ENCODE measurements at regions not wholly inside any gene's neighbourhood (a gene's known extent, or its start where the extent isn't known, plus 50 kb on each side); places are given as distances from the start of the nearest gene placed in this dataset.

DNA sequence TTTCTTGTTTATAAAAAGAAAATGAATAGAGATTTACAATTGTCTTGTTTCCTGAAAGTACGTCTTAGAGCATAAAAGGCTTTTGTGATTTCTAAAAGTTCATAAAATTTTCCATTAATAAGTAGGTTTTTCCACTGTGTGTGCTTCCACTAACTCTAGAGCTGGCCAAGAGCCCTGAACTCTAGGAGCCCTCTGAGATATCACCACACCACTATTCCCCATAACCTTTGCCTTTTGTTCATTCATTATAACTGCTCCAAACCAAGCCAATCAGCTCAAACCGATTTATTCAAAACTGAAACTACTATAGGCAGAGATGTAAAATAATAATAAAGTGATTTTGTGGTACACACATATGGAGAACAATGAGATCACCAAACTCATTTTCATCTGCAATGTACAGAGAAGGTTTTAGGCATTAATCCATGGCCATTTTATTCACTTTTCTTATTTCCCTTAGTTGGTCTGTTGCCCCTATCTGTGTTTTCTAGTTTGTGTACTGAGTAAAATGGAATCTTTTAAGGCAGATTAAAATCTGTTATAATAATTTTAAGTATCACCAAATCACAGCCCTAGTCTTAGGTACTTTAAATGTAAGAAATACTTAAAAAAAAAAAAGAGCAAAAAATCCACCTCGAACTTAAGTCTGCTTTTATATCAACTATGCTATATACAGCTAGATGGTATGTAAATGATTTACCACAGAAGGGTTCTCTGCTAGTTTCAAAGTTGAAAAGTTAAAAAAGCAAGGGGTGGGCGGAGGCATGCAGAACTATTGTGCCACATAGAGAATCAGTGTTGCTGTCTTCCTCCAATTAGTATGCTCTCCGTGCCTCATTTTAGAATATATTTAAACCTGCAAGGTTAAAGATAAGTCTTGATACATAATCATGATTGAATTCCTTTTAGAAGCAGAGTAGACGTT, 311.3 kb downstream of the KLF12 start:
- CTCF ChIA-PET = no interaction called here
- H2AFZ ChIP-seq (ENCODE audit: low read depth, low read length, poor library complexity, severe bottlenecking) = no peak overlapping the region
- no peak overlapping the region for H3K4me3 ChIP-seq (replicated peaks in 1 of 2; ENCODE audit: low read depth in 1 of 2, low read length in 2 of 2)
- H3K9me3 ChIP-seq (ENCODE audit: control insufficient read depth in 1 of 2, insufficient read depth in 1 of 2, low read depth in 1 of 2, low read length in 2 of 2) = no peaks in the 10 kb centered on the region
- no peak overlapping the region for H3K27ac ChIP-seq (ENCODE audit: low read depth, low read length)
- H3K27me3 ChIP-seq (ENCODE audit: insufficient read depth, low read length) = no peaks in the 10 kb centered on the region
- DNase-seq (ENCODE audit: low read depth, low spot score) (no peak), ATAC-seq (no peak)
- no TSS peak for BruUV-seq (replicated peaks)
- no peaks in the 10 kb centered on the region for H3K4me1 ChIP-seq (ENCODE audit: control insufficient read depth in 1 of 2, insufficient read depth in 2 of 2, low read length in 2 of 2)
- RAD21 ChIA-PET (ENCODE audit: low non-redundant PET in 1 of 2, low total read pairs in 2 of 2, uncharacterized antibody in 2 of 2, unreplicated experiment in 2 of 2) = no interaction called here
- H3K9me2 ChIP-seq (ENCODE audit: insufficient read depth) = 0 out of 2 replicates have a peak, but pooled peaks cover 5% of the 10 kb centered on the region
- TF ChIP-seq ZNF274 (IDR thresholded peaks at IDR 0.05; ENCODE audit: low read depth, low read length) = no peak
- TF ChIP-seq, protein P1, sequence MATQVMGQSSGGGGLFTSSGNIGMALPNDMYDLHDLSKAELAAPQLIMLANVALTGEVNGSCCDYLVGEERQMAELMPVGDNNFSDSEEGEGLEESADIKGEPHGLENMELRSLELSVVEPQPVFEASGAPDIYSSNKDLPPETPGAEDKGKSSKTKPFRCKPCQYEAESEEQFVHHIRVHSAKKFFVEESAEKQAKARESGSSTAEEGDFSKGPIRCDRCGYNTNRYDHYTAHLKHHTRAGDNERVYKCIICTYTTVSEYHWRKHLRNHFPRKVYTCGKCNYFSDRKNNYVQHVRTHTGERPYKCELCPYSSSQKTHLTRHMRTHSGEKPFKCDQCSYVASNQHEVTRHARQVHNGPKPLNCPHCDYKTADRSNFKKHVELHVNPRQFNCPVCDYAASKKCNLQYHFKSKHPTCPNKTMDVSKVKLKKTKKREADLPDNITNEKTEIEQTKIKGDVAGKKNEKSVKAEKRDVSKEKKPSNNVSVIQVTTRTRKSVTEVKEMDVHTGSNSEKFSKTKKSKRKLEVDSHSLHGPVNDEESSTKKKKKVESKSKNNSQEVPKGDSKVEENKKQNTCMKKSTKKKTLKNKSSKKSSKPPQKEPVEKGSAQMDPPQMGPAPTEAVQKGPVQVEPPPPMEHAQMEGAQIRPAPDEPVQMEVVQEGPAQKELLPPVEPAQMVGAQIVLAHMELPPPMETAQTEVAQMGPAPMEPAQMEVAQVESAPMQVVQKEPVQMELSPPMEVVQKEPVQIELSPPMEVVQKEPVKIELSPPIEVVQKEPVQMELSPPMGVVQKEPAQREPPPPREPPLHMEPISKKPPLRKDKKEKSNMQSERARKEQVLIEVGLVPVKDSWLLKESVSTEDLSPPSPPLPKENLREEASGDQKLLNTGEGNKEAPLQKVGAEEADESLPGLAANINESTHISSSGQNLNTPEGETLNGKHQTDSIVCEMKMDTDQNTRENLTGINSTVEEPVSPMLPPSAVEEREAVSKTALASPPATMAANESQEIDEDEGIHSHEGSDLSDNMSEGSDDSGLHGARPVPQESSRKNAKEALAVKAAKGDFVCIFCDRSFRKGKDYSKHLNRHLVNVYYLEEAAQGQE (IDR thresholded peaks at IDR 0.05; ENCODE audit: low read depth) = no peak
- TF ChIP-seq, protein P2, sequence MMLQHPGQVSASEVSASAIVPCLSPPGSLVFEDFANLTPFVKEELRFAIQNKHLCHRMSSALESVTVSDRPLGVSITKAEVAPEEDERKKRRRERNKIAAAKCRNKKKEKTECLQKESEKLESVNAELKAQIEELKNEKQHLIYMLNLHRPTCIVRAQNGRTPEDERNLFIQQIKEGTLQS (IDR thresholded peaks at IDR 0.05) = no peak
- no peak for TF ChIP-seq SP1 (IDR thresholded peaks at IDR 0.05; ENCODE audit: low read depth)
- TF ChIP-seq EZH2phosphoT487 (IDR thresholded peaks at IDR 0.05; ENCODE audit: borderline replicate concordance) = no peak
- TF ChIP-seq CEBPB (IDR thresholded peaks at IDR 0.05; ENCODE audit: low read depth) = no peak
- TF ChIP-seq, protein P3, sequence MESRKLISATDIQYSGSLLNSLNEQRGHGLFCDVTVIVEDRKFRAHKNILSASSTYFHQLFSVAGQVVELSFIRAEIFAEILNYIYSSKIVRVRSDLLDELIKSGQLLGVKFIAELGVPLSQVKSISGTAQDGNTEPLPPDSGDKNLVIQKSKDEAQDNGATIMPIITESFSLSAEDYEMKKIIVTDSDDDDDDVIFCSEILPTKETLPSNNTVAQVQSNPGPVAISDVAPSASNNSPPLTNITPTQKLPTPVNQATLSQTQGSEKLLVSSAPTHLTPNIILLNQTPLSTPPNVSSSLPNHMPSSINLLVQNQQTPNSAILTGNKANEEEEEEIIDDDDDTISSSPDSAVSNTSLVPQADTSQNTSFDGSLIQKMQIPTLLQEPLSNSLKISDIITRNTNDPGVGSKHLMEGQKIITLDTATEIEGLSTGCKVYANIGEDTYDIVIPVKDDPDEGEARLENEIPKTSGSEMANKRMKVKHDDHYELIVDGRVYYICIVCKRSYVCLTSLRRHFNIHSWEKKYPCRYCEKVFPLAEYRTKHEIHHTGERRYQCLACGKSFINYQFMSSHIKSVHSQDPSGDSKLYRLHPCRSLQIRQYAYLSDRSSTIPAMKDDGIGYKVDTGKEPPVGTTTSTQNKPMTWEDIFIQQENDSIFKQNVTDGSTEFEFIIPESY (IDR thresholded peaks at IDR 0.05; ENCODE audit: extremely low read depth, insufficient replicate concordance, low read length) = no peak
- TF ChIP-seq FOSL1 (IDR thresholded peaks at IDR 0.05; ENCODE audit: low read depth) = no peak
- H3K9ac ChIP-seq (ENCODE audit: low read length) = no peak overlapping the region
- POLR2A ChIA-PET = no interaction called here
- no peaks in the 10 kb centered on the region for H3K36me3 ChIP-seq (ENCODE audit: control insufficient read depth in 1 of 2, insufficient read depth in 2 of 2, low read length in 2 of 2)
- H3K79me2 ChIP-seq (ENCODE audit: insufficient read depth, low read length) = no peaks in the 10 kb centered on the region
- no peak overlapping the region for H3K4me2 ChIP-seq (ENCODE audit: low read length)
- H4K20me1 ChIP-seq (ENCODE audit: insufficient read depth) = no peaks in the 10 kb centered on the region; the same call in 1 of the 2 replicates
- intact Hi-C loops (cut with micrococcal nuclease) = no loop called here

Measured in HCT116 (cell line).